ENCODE measurements at regions not wholly inside any gene's neighbourhood (a gene's known extent, or its start where the extent isn't known, plus 50 kb on each side); places are given as distances from the start of the nearest gene placed in this dataset.
"Not testable (repeated sequence)": the region's sequence is repeated elsewhere in the genome, so short reads cannot be mapped to it uniquely, and the experiment has no call there.

GRCh38 chr15:92797168-92798052, 102.7 kb upstream of the CHD2 start:
- Histone ChIP-seq H3K9me3 (ENCODE audit: control insufficient read depth, low read length) (no peaks in the 10 kb centered on the region), H3K27ac (ENCODE audit: low read depth, low read length) (no peak overlapping the region), H3K27me3 (ENCODE audit: control insufficient read depth, insufficient read depth, low read length, poor library complexity, severe bottlenecking) (no peaks in the 10 kb centered on the region), H3K36me3 (ENCODE audit: control insufficient read depth, insufficient read depth, low read length) (no peaks in the 10 kb centered on the region), H3K9ac (ENCODE audit: extremely low read depth, low read length, poor library complexity, severe bottlenecking) (no peak overlapping the region), H3K4me3 (ENCODE audit: low read length) (no peak overlapping the region), H3K4me1 (ENCODE audit: control insufficient read depth, insufficient read depth, low read length) (no peaks in the 10 kb centered on the region)
- Mint-ChIP-seq H3K4me3 (no peak overlapping the region), H3K9me3 (no peaks in the 10 kb centered on the region), H3K27ac (peak overlapping the region; percentile 37), H3K36me3 (ENCODE audit: low read depth) (peaks cover 7% of the 10 kb centered on the region), H3K27me3 (ENCODE audit: insufficient read depth) (no peaks in the 10 kb centered on the region), H3K4me1 (peaks cover 5% of the 10 kb centered on the region)
- 81 to 87% methylated on average over 12 of the region's 12 CpGs for WGBS, 2 experiments (ENCODE audit: insufficient coverage in 1 of 2, insufficient read length in 1 of 2)
- TF ChIP-seq CTCF (conservative IDR thresholded peaks at IDR 0.05), result peak; percentile 88
- peak; percentile 61 for DNase-seq

DNA sequence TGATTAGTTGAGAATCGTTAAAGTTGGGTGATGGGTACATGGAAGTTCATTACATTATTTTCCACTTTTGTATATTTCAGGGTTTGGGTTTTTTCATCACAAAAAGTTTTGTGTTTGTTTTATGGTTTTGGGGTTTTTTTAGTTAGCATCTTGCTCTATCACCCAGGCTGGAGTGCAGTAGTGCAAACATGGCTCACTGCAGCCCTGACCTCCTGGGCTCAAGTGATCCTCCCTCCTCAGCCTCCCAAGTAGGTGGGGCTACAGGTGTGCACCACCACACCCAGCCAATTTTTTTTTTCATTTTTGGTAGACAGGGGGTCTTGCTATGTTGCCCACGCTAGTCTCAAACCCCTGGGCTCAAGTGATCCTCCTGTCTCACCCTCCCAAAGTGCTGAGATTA, 100.1 kb upstream of the CHD2 start:
- no peak for TF ChIP-seq CTCF (conservative IDR thresholded peaks at IDR 0.05)
- H3K4me1 Mint-ChIP-seq, result peaks cover 5% of the 10 kb centered on the region
- Histone ChIP-seq H3K9ac (ENCODE audit: extremely low read depth, low read length, poor library complexity, severe bottlenecking) (no peak overlapping the region), H3K9me3 (ENCODE audit: control insufficient read depth, low read length) (no peaks in the 10 kb centered on the region), H3K36me3 (ENCODE audit: control insufficient read depth, insufficient read depth, low read length) (no peaks in the 10 kb centered on the region), H3K27me3 (ENCODE audit: control insufficient read depth, insufficient read depth, low read length, poor library complexity, severe bottlenecking) (no peaks in the 10 kb centered on the region), H3K4me3 (ENCODE audit: low read length) (no peak overlapping the region), H3K4me1 (ENCODE audit: control insufficient read depth, insufficient read depth, low read length) (no peaks in the 10 kb centered on the region), H3K27ac (ENCODE audit: low read depth, low read length) (no peak overlapping the region)
- no peaks in the 10 kb centered on the region for H3K27me3 Mint-ChIP-seq (ENCODE audit: insufficient read depth)
- DNase-seq, result no peak
- H3K4me3 Mint-ChIP-seq, result no peak overlapping the region
- 96% methylated on average over 2 of the region's 2 CpGs; no CpG with 5 or more reads in 1 of the 2 experiments for WGBS, 2 experiments (ENCODE audit: insufficient coverage in 1 of 2, insufficient read length in 1 of 2)
- no peaks in the 10 kb centered on the region for H3K9me3 Mint-ChIP-seq
- peaks cover 13% of the 10 kb centered on the region for H3K36me3 Mint-ChIP-seq (ENCODE audit: low read depth)
- H3K27ac Mint-ChIP-seq, result no peak overlapping the region

- not testable (repeated sequence) for H3K4me3 Mint-ChIP-seq; H3K4me1 ChIP-seq (ENCODE audit: control insufficient read depth, insufficient read depth, low read length); H3K27ac Mint-ChIP-seq; H3K4me1 Mint-ChIP-seq; H3K4me3 ChIP-seq (ENCODE audit: low read length); H3K27ac ChIP-seq (ENCODE audit: low read depth, low read length); DNase-seq; H3K36me3 ChIP-seq (ENCODE audit: control insufficient read depth, insufficient read depth, low read length); H3K9ac ChIP-seq (ENCODE audit: extremely low read depth, low read length, poor library complexity, severe bottlenecking); H3K27me3 ChIP-seq (ENCODE audit: control insufficient read depth, insufficient read depth, low read length, poor library complexity, severe bottlenecking); H3K9me3 ChIP-seq (ENCODE audit: control insufficient read depth, low read length); H3K27me3 Mint-ChIP-seq (ENCODE audit: insufficient read depth); H3K9me3 Mint-ChIP-seq
- WGBS, 2 experiments (ENCODE audit: insufficient coverage in 1 of 2, insufficient read length in 1 of 2), result 96% methylated on average over 8 to 12 of the region's 12 CpGs
- H3K36me3 Mint-ChIP-seq (ENCODE audit: low read depth), result peaks cover 13% of the 10 kb centered on the region
These were observed 99.6 kb upstream of the CHD2 start for GRCh38 chr15:92800416-92801055.

- H3K36me3 ChIP-seq (ENCODE audit: control insufficient read depth, insufficient read depth, low read length); H3K4me3 Mint-ChIP-seq; H3K27me3 ChIP-seq (ENCODE audit: control insufficient read depth, insufficient read depth, low read length, poor library complexity, severe bottlenecking); H3K9me3 Mint-ChIP-seq; H3K4me3 ChIP-seq (ENCODE audit: low read length); H3K27me3 Mint-ChIP-seq (ENCODE audit: insufficient read depth); H3K9ac ChIP-seq (ENCODE audit: extremely low read depth, low read length, poor library complexity, severe bottlenecking); DNase-seq; H3K4me1 Mint-ChIP-seq; H3K9me3 ChIP-seq (ENCODE audit: control insufficient read depth, low read length); H3K27ac ChIP-seq (ENCODE audit: low read depth, low read length); H3K4me1 ChIP-seq (ENCODE audit: control insufficient read depth, insufficient read depth, low read length): not testable (repeated sequence)
- peak overlapping the region; percentile 69 for H3K27ac Mint-ChIP-seq
- peaks cover 13% of the 10 kb centered on the region for H3K36me3 Mint-ChIP-seq (ENCODE audit: low read depth)
- 89 to 95% methylated on average over 10 to 13 of the region's 13 CpGs for WGBS, 2 experiments (ENCODE audit: insufficient coverage in 1 of 2, insufficient read length in 1 of 2)
These were observed 98.9 kb upstream of the CHD2 start for GRCh38 chr15:92801056-92801773.

All from endodermal cell (in vitro differentiated cells).